Loucy (cell line): ENCODE measurements at regions not wholly inside any gene's neighbourhood (a gene's known extent, or its start where the extent isn't known, plus 50 kb on each side); places are given as distances from the start of the nearest gene placed in this dataset.

Experiments used
- CTCF ChIP-seq: fragments of 200-600 bp; sonication (generic); conservative IDR thresholded peaks from 2 replicates; pipeline ENCODE4 v1.5.1; 2014; ENCODE audit warnings: mild to moderate bottlenecking, antibody characterized with exemption, low read length
- EZH2phosphoT487 ChIP-seq: fragments of 200-600 bp; IDR thresholded peaks from 2 replicates; pipeline ENCODE4 v1.6.1; 2018; ENCODE audit warnings: antibody characterized with exemption, mild to moderate bottlenecking, moderate library complexity, borderline replicate concordance

- no peak for TF ChIP-seq CTCF
- TF ChIP-seq EZH2phosphoT487: no peak
Observed at GRCh38 chr2:58427572-58428095, 186.5 kb upstream of the FANCL start.
